Spinal cord (tissue), 9 donors: ENCODE measurements at regions not wholly inside any gene's neighbourhood (a gene's known extent, or its start where the extent isn't known, plus 50 kb on each side); places are given as distances from the start of the nearest gene placed in this dataset.

Source experiments
- DNase-seq, 6 donors: peaks; one replicate each; pipeline versions ENCODE4 v3.0.0 to v3.0.0-alpha.2; 2013 to 2015; ENCODE audit warnings: low spot score in 6 of 6, low read depth in 4 of 6
- H3K27ac ChIP-seq: one replicate; pipeline ENCODE4 v1.5.1; 2013; ENCODE audit warnings: low read depth, low read length, control low read depth
- H3K27me3 ChIP-seq: one replicate; pipeline ENCODE4 v1.6.1; 2013; ENCODE audit warnings: low read length; ENCODE audit not compliant: control insufficient read depth, insufficient read depth
- H3K36me3 ChIP-seq: one replicate; pipeline ENCODE4 v1.6.1; 2013; ENCODE audit warnings: low read length; ENCODE audit not compliant: control insufficient read depth, insufficient read depth
- H3K4me1 ChIP-seq: one replicate; pipeline ENCODE4 v1.6.1; 2013; ENCODE audit warnings: low read length; ENCODE audit not compliant: control insufficient read depth, insufficient read depth
- H3K4me3 ChIP-seq: one replicate; pipeline ENCODE4 v1.5.1; 2013; ENCODE audit warnings: low read depth, low read length, control low read depth
- H3K9me3 ChIP-seq: one replicate; pipeline ENCODE4 v1.6.1; 2013; ENCODE audit warnings: low read length; ENCODE audit not compliant: control insufficient read depth, insufficient read depth
- WGBS: methylation state at CpG from one replicate; pipeline ENCODE4 v1.1.5; 2013; ENCODE audit warnings: missing lambda C conversion rate; ENCODE audit not compliant: insufficient coverage; 5-methylcytosine and 5-hydroxymethylcytosine counted together
- donor health status: healthy.

GRCh38 chr15:93859176-93859575, 372.2 kb upstream of the MCTP2 start:
- no peaks in the 10 kb centered on the region for H3K9me3 ChIP-seq
- DNase-seq, result no peak
- no peak overlapping the region for H3K4me3 ChIP-seq
- H3K4me1 ChIP-seq, result no peaks in the 10 kb centered on the region
- no peaks in the 10 kb centered on the region for H3K27me3 ChIP-seq
- no peak overlapping the region for H3K27ac ChIP-seq
- H3K36me3 ChIP-seq, result no peaks in the 10 kb centered on the region
- 72% methylated on average over 2 of the region's 3 CpGs for WGBS

- Histone ChIP-seq H3K27me3 (no peaks in the 10 kb centered on the region), H3K27ac (no peak overlapping the region), H3K4me3 (no peak overlapping the region), H3K36me3 (no peaks in the 10 kb centered on the region), H3K4me1 (no peaks in the 10 kb centered on the region), H3K9me3 (no peaks in the 10 kb centered on the region)
- no CpG with 5 or more reads among the region's 4 CpGs for WGBS
- DNase-seq, result no peak
These were observed 376.1 kb upstream of the MCTP2 start for GRCh38 chr15:93855181-93855826.

GRCh38 chr15:93854088-93854487, 377.3 kb upstream of the MCTP2 start:
- H3K36me3 ChIP-seq, result no peaks in the 10 kb centered on the region
- no peaks in the 10 kb centered on the region for H3K9me3 ChIP-seq
- H3K27ac ChIP-seq, result no peak overlapping the region
- H3K27me3 ChIP-seq, result no peaks in the 10 kb centered on the region
- 100% methylated on average over 1 of the region's 3 CpGs for WGBS
- no peaks in the 10 kb centered on the region for H3K4me1 ChIP-seq
- H3K4me3 ChIP-seq, result no peak overlapping the region
- DNase-seq, result no peak

DNA sequence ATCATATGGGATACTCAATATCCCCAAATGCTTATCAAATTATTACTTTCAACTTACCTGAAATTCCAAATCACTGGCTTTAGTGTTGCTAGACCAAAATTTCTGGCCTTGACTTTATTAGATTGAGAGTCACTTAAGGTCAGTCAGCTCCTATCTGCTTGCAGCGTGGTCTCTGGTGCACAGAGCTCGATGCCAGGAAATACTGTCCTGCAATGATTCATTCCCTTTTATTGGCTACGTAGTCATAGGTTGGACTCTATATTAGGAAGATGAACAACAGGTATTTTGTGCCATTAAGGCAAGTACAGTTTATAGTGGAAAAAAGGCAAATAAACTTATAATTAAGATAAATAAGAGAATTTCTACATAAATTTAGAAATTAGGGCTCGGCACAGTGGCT, 378.6 kb upstream of the MCTP2 start:
- Histone ChIP-seq H3K36me3 (no peaks in the 10 kb centered on the region), H3K4me1 (no peaks in the 10 kb centered on the region), H3K9me3 (no peaks in the 10 kb centered on the region), H3K4me3 (no peak overlapping the region), H3K27me3 (no peaks in the 10 kb centered on the region), H3K27ac (no peak overlapping the region)
- DNase-seq, result no peak
- WGBS, result 100% methylated on average over 1 of the region's 4 CpGs

DNA sequence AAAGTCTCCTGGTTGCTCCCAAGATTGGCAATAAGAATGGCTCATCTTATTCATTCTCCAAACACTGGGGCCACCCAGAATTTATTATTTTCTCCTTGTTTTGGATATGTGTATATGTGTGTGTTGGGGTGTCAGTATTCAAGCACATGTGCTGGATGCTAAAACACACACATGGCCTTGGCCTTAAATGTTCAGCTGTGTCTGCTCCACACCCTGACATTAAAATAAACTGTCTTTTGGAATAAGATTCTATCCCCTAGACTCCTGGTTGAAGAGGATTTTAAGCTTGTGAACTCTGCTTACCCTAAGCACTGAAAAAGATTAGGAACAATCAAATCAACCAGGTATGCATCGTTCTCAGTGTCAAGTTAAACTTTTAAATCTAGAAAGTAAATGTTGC, 382.9 kb upstream of the MCTP2 start:
- Histone ChIP-seq H3K4me3 (no peak overlapping the region), H3K27me3 (no peaks in the 10 kb centered on the region), H3K9me3 (no peaks in the 10 kb centered on the region), H3K27ac (no peak overlapping the region), H3K36me3 (no peaks in the 10 kb centered on the region), H3K4me1 (no peaks in the 10 kb centered on the region)
- no peak for DNase-seq
- 100% methylated on average over 1 of the region's 1 CpG for WGBS

DNA sequence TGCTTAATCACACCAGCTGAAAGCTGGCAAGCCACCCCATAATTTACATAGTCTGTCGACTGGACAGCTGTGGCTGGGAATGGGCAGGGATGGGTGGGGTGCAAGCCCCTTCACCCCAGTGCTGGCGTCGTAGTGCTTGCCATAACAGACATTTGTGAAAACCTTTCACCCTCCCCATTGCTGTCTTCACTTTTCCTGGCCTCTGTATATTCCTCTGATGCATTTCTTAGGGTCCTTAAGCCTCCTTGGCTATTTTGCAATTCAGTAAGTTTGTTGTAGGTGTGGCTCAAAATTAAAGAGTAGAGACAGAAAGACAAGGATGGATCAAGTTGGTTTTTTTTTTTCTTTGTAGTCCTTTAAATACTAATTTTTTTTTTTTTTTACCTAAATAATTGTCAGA, 383.3 kb upstream of the MCTP2 start:
- Histone ChIP-seq H3K27me3 (no peaks in the 10 kb centered on the region), H3K4me3 (no peak overlapping the region), H3K36me3 (no peaks in the 10 kb centered on the region), H3K4me1 (no peaks in the 10 kb centered on the region), H3K9me3 (no peaks in the 10 kb centered on the region), H3K27ac (no peak overlapping the region)
- WGBS, result 0% methylated on average over 1 of the region's 3 CpGs
- DNase-seq, result peak in 1 of 6 donors; percentile 34

DNA sequence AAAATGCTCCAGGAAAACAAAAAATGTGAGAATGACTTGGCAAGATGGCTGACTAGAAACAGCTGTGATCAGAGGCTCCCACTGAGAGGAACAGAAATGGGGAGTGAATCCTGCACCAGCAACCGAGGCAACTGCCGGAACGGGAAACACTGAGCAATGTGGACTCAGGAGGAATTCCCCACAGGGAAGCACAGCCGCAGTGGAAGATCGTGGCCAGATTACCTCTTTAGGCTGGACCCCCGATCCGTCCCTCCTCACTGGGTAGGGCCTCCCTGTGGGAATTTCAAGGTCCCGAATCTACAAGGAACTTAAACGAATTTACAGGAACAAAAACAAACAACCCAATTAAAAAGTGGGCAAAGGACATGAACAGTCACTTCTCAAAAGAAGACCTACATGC, 385.2 kb upstream of the MCTP2 start:
- H3K4me1 ChIP-seq, result no peaks in the 10 kb centered on the region
- WGBS, result 90% methylated on average over 7 of the region's 9 CpGs
- H3K27me3 ChIP-seq, result no peaks in the 10 kb centered on the region
- no peak for DNase-seq
- no peak overlapping the region for H3K4me3 ChIP-seq
- no peaks in the 10 kb centered on the region for H3K36me3 ChIP-seq
- peaks cover 2% of the 10 kb centered on the region for H3K9me3 ChIP-seq
- no peak overlapping the region for H3K27ac ChIP-seq

DNA sequence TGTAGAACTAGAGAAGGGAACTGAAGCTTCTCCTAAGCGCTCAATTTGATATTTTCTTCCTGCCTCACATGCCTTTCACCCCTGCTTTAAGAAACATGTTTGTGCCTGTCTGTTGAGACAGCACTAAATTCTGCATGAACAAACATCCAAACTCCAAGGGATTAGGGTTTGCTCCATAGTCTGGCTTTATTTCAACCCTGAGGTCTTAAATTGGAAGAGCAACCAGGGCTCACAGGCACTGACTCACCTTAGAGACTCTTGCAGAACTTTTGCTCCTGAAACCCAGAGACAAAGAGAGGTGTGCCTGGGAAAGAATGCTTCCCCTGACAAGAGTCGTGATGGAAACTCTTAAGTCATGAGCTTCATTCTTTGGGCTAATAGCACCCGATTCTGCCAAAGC, 393.9 kb upstream of the MCTP2 start:
- WGBS, result 86% methylated on average over 1 of the region's 3 CpGs
- Histone ChIP-seq H3K4me1 (no peaks in the 10 kb centered on the region), H3K27ac (no peak overlapping the region), H3K4me3 (no peak overlapping the region), H3K36me3 (no peaks in the 10 kb centered on the region), H3K27me3 (no peaks in the 10 kb centered on the region), H3K9me3 (peaks cover 2% of the 10 kb centered on the region)
- DNase-seq, result no peak

- Histone ChIP-seq H3K9me3 (no peaks in the 10 kb centered on the region), H3K4me3 (no peak overlapping the region), H3K36me3 (no peaks in the 10 kb centered on the region), H3K27ac (no peak overlapping the region), H3K27me3 (no peaks in the 10 kb centered on the region), H3K4me1 (no peaks in the 10 kb centered on the region)
- DNase-seq, result no peak
- 100% methylated on average over 1 of the region's 2 CpGs for WGBS
These were observed 396.0 kb upstream of the MCTP2 start for GRCh38 chr15:93835344-93835743.

DNA sequence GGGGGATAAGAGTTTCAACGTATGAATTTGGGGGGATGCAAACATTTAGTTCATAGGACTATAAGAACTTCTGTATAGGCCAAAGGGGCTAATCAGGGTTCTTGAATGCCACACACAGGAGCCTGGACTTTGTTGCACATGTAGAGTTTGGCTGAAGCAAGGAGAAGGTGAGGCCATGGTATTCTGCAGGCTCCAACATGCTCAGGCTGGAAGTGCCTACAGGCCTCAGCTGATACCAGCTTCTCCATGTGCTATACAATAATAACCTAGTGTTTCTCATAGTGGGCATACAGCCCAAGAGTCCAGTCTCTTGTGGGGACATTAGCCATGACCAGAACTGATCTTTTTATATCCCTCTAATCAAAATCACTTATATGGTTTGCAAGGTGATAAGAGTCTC, 399.7 kb upstream of the MCTP2 start:
- no peaks in the 10 kb centered on the region for H3K9me3 ChIP-seq
- 100% methylated on average over 1 of the region's 1 CpG for WGBS
- H3K36me3 ChIP-seq, result no peaks in the 10 kb centered on the region
- DNase-seq, result no peak
- H3K27me3 ChIP-seq, result no peaks in the 10 kb centered on the region
- no peak overlapping the region for H3K4me3 ChIP-seq
- H3K4me1 ChIP-seq, result no peaks in the 10 kb centered on the region
- H3K27ac ChIP-seq, result no peak overlapping the region
